ENCODE measurements at regions not wholly inside any gene's neighbourhood (a gene's known extent, or its start where the extent isn't known, plus 50 kb on each side); places are given as distances from the start of the nearest gene placed in this dataset.

GRCh38 chr17:11081342-11081741 lies 159.7 kb upstream of the SHISA6 start:
- no peak for DNase-seq (ENCODE audit: low read depth in 2 of 2)

- DNase-seq (ENCODE audit: low read depth in 2 of 2) = no peak
Measured at GRCh38 chr17:11077673-11078072, 163.3 kb upstream of the SHISA6 start.

- no peak for DNase-seq (ENCODE audit: low read depth in 2 of 2)
Measured at GRCh38 chr17:11074451-11074850, 166.6 kb upstream of the SHISA6 start.

GRCh38 chr17:11056926-11057325 lies 184.1 kb upstream of the SHISA6 start:
- DNase-seq (ENCODE audit: low read depth in 2 of 2) = no peak

GRCh38 chr17:11053846-11054245 lies 187.2 kb upstream of the SHISA6 start:
- no peak for DNase-seq (ENCODE audit: low read depth in 2 of 2)

- no peak for DNase-seq (ENCODE audit: low read depth in 2 of 2)
Measured at GRCh38 chr17:11049539-11049938, 191.5 kb upstream of the SHISA6 start.

- no peak for DNase-seq (ENCODE audit: low read depth in 2 of 2)
Measured at GRCh38 chr17:11047228-11047627, 193.8 kb upstream of the SHISA6 start.

- DNase-seq (ENCODE audit: low read depth in 2 of 2) = no peak
Measured at GRCh38 chr17:11039342-11039741, 201.5 kb upstream of the PIRT start.

- DNase-seq (ENCODE audit: low read depth in 2 of 2) = no peak
Measured at GRCh38 chr17:11035681-11036080, 197.8 kb upstream of the PIRT start.

- DNase-seq (ENCODE audit: low read depth in 2 of 2) = no peak
Measured at GRCh38 chr17:11031787-11032186, 193.9 kb upstream of the PIRT start.

GRCh38 chr17:11029791-11030190 lies 191.9 kb upstream of the PIRT start:
- no peak for DNase-seq (ENCODE audit: low read depth in 2 of 2)

- DNase-seq (ENCODE audit: low read depth in 2 of 2) = no peak
Measured at GRCh38 chr17:11028349-11028748, 190.5 kb upstream of the PIRT start.

GRCh38 chr17:11026903-11027302 lies 189.0 kb upstream of the PIRT start:
- DNase-seq (ENCODE audit: low read depth in 2 of 2) = no peak

GRCh38 chr17:11023639-11024479 lies 186.0 kb upstream of the PIRT start:
- peak in 1 of 2 experiments; percentile 1 for DNase-seq (ENCODE audit: low read depth in 2 of 2)

- DNase-seq (ENCODE audit: low read depth in 2 of 2) = no peak
Measured at GRCh38 chr17:11006530-11006929, 168.6 kb upstream of the PIRT start.

GRCh38 chr17:11005940-11006339 lies 168.1 kb upstream of the PIRT start:
- DNase-seq (ENCODE audit: low read depth in 2 of 2) = no peak

- DNase-seq (ENCODE audit: low read depth in 2 of 2) = no peak
Measured at GRCh38 chr17:11002417-11002816, 164.5 kb upstream of the PIRT start.

GRCh38 chr17:11001651-11002050 lies 163.8 kb upstream of the PIRT start:
- DNase-seq (ENCODE audit: low read depth in 2 of 2) = no peak

GRCh38 chr17:10999484-10999883 lies 161.6 kb upstream of the PIRT start:
- DNase-seq (ENCODE audit: low read depth in 2 of 2) = no peak

GRCh38 chr17:10993126-10993525 lies 155.2 kb upstream of the PIRT start:
- no peak for DNase-seq (ENCODE audit: low read depth in 2 of 2)

GRCh38 chr17:10992106-10992880 lies 154.4 kb upstream of the PIRT start:
- DNase-seq (ENCODE audit: low read depth in 2 of 2) = no peak

GRCh38 chr17:10987786-10988185 lies 149.9 kb upstream of the PIRT start:
- DNase-seq (ENCODE audit: low read depth in 2 of 2) = no peak

GRCh38 chr17:10984220-10984619 lies 146.3 kb upstream of the PIRT start:
- DNase-seq (ENCODE audit: low read depth in 2 of 2) = no peak
